H1 (cell line): ENCODE measurements at regions not wholly inside any gene's neighbourhood (a gene's known extent, or its start where the extent isn't known, plus 50 kb on each side); places are given as distances from the start of the nearest gene placed in this dataset.

Experiments used
- CTCF ChIA-PET: fragments of 300-600 bp; sonication (Branson Sonifier 250); formaldehyde crosslinking; loops from one replicate; lab custom pipeline; 2021; ENCODE audit not compliant: partially characterized antibody; lab: Charles Lee
- POLR2A ChIA-PET: fragments of 300-600 bp; sonication (Branson Sonifier 250); formaldehyde crosslinking; loops from one replicate; lab custom pipeline; 2021; ENCODE audit warnings: inconsistent platforms; ENCODE audit not compliant: partially characterized antibody; lab: Charles Lee
- DNase-seq, 2 experiments: peaks; one replicate each; pipeline versions ENCODE4 v3.0.0 to v3.0.0-alpha.2; 2010 to 2022; ENCODE audit warnings: low spot score in 2 of 2, low read depth in 1 of 2, mixed read lengths in 1 of 2
- FAIRE-seq: peaks from 2 replicates; lab custom pipeline; 2011; peaks lifted over from hg19 to GRCh38; lab: Jason Lieb, UNC
- H2AFZ ChIP-seq: 2 replicates; pipeline ENCODE4 v1.8.1; 2012; ENCODE audit warnings: low read length, inconsistent platforms
- H2AK5ac ChIP-seq: 2 replicates; pipeline ENCODE4 v1.6.1; 2013; ENCODE audit warnings: low read depth, low read length
- H2BK120ac ChIP-seq: replicated peaks from 2 replicates; pipeline ENCODE3; 2013; ENCODE audit warnings: low read depth, low read length, inconsistent platforms
- H2BK12ac ChIP-seq: 2 replicates; pipeline ENCODE4 v1.6.1; 2013; ENCODE audit warnings: low read depth, low read length
- H2BK15ac ChIP-seq: 2 replicates; pipeline ENCODE4 v1.6.1; 2013; ENCODE audit warnings: low read length
- H2BK20ac ChIP-seq: 2 replicates; pipeline ENCODE4 v1.6.1; 2013; ENCODE audit warnings: low read length
- H2BK5ac ChIP-seq: 2 replicates; pipeline ENCODE4 v1.6.1; 2013; ENCODE audit warnings: low read depth, low read length
- H3K14ac ChIP-seq: 2 replicates; pipeline ENCODE4 v1.6.1; 2013; ENCODE audit warnings: inconsistent platforms; ENCODE audit not compliant: insufficient read length
- H3K18ac ChIP-seq: 2 replicates; pipeline ENCODE4 v1.6.1; 2013; ENCODE audit warnings: low read length; ENCODE audit errors: extremely low read depth
- H3K23ac ChIP-seq: 2 replicates; pipeline ENCODE4 v1.6.1; 2013; ENCODE audit warnings: inconsistent platforms; ENCODE audit not compliant: insufficient read length
- H3K23me2 ChIP-seq: 2 replicates; pipeline ENCODE4 v1.6.1; 2013; ENCODE audit warnings: low read depth, low read length
- H3K27ac ChIP-seq: 2 replicates; pipeline ENCODE4 v1.6.1; 2011; ENCODE audit warnings: low read depth, low read length, inconsistent platforms
- H3K27me3 ChIP-seq, 4 experiments: replicated peaks in 1 of 4; 1 replicate in 1 of 4; 2 replicates in 3 of 4; pipeline versions ENCODE4 v1.6.1 to v1.8.1; 2011 to 2013; ENCODE audit warnings: low read length in 3 of 4, mild to moderate bottlenecking in 3 of 4, inconsistent platforms in 2 of 4, mixed read lengths in 2 of 4, moderate library complexity in 1 of 4; ENCODE audit not compliant: control insufficient read depth in 3 of 4, insufficient read depth in 3 of 4; ENCODE audit errors: extremely low read depth in 1 of 4
- H3K36me3 ChIP-seq, 4 experiments: 2 replicates each; pipeline versions ENCODE4 v1.6.1 to v1.8.1; 2011 to 2013; ENCODE audit warnings: mild to moderate bottlenecking in 4 of 4, low read length in 3 of 4, moderate library complexity in 2 of 4, control low read depth in 1 of 4, inconsistent platforms in 1 of 4; ENCODE audit not compliant: insufficient read depth in 4 of 4, control insufficient read depth in 2 of 4
- H3K4ac ChIP-seq: replicated peaks from 2 replicates; pipeline ENCODE3; 2013; ENCODE audit warnings: low read length, low read depth, mixed read lengths, inconsistent platforms; ENCODE audit not compliant: insufficient read length
- H3K4me1 ChIP-seq, 4 experiments: replicated peaks in 1 of 4; 1 replicate in 1 of 4; 2 replicates in 3 of 4; pipeline versions ENCODE4 v1.6.1 to v1.8.1; 2011 to 2013; ENCODE audit warnings: low read length in 3 of 4, inconsistent platforms in 2 of 4, mixed read lengths in 1 of 4; ENCODE audit not compliant: insufficient read depth in 4 of 4, control insufficient read depth in 3 of 4
- H3K4me2 ChIP-seq, 2 experiments: 2 replicates each; pipeline versions ENCODE4 v1.6.1 to v1.8.1; 2011 to 2013; ENCODE audit warnings: low read depth in 2 of 2, low read length in 2 of 2, control low read depth in 1 of 2, inconsistent platforms in 1 of 2, mild to moderate bottlenecking in 1 of 2; ENCODE audit not compliant: insufficient read depth in 1 of 2
- H3K4me3 ChIP-seq, 4 experiments: fragments of 200-600, 300-600 bp in 1 of 4; sonication (generic), shearing (Covaris generic), sonication (Bioruptor Twin) in 1 of 4; 2 replicates each; pipeline versions ENCODE4 v1.5.1 to v1.8.1; 2011 to 2016; ENCODE audit warnings: low read length in 4 of 4, low read depth in 3 of 4, control low read depth in 2 of 4, inconsistent platforms in 2 of 4, mild to moderate bottlenecking in 2 of 4, mixed read lengths in 1 of 4, moderate library complexity in 1 of 4; ENCODE audit not compliant: insufficient read depth in 2 of 4; ENCODE audit errors: extremely low read depth in 1 of 4
- H3K56ac ChIP-seq: replicated peaks from 2 replicates; pipeline ENCODE3; 2013; ENCODE audit warnings: low read depth, mild to moderate bottlenecking, mixed read lengths, low read length, inconsistent platforms; ENCODE audit not compliant: insufficient read length
- H3K79me1 ChIP-seq: 2 replicates; pipeline ENCODE4 v1.6.1; 2013; ENCODE audit warnings: low read depth, low read length, control low read depth
- H3K79me2 ChIP-seq, 2 experiments: 2 replicates each; pipeline versions ENCODE4 v1.6.1 to v1.8.1; 2012 to 2013; ENCODE audit warnings: low read length in 2 of 2, mild to moderate bottlenecking in 2 of 2, inconsistent platforms in 1 of 2; ENCODE audit not compliant: insufficient read depth in 2 of 2, control insufficient read depth in 1 of 2
- H3K9ac ChIP-seq, 4 experiments: replicated peaks in 1 of 4; 1 replicate in 1 of 4; 2 replicates in 3 of 4; pipeline versions ENCODE4 v1.6.1 to v1.8.1; 2011 to 2013; ENCODE audit warnings: low read depth in 3 of 4, low read length in 3 of 4, control low read depth in 2 of 4, mild to moderate bottlenecking in 2 of 4, moderate library complexity in 2 of 4, inconsistent platforms in 1 of 4; ENCODE audit errors: extremely low read depth in 1 of 4
- H3K9me3 ChIP-seq, 2 experiments: 2 replicates each; pipeline versions ENCODE4 v1.6.1 to v1.8.1; 2012 to 2013; ENCODE audit warnings: mild to moderate bottlenecking in 2 of 2, moderate library complexity in 2 of 2, control low read depth in 1 of 2, inconsistent platforms in 1 of 2, low read depth in 1 of 2, low read length in 1 of 2, mixed read lengths in 1 of 2; ENCODE audit not compliant: insufficient read depth in 2 of 2
- H4K20me1 ChIP-seq, 2 experiments: replicated peaks in 1 of 2; 2 replicates each; pipeline versions ENCODE3 to v1.8.1; 2011 to 2013; ENCODE audit warnings: inconsistent platforms in 2 of 2, low read length in 2 of 2, mild to moderate bottlenecking in 1 of 2; ENCODE audit not compliant: insufficient read depth in 2 of 2, control insufficient read depth in 1 of 2
- H4K5ac ChIP-seq: 2 replicates; pipeline ENCODE4 v1.6.1; 2013; ENCODE audit warnings: low read length, low read depth, mixed read lengths, inconsistent platforms; ENCODE audit not compliant: insufficient read length
- H4K8ac ChIP-seq: 2 replicates; pipeline ENCODE4 v1.8.0; 2013; ENCODE audit warnings: mild to moderate bottlenecking, moderate library complexity, low read length, inconsistent platforms; ENCODE audit not compliant: insufficient read depth; ENCODE audit errors: extremely low read depth
- H4K91ac ChIP-seq: replicated peaks from 2 replicates; pipeline ENCODE3; 2013; ENCODE audit warnings: low read length, mixed read lengths, inconsistent platforms; ENCODE audit not compliant: insufficient read length
- BRCA1 ChIP-seq: IDR thresholded peaks from 2 replicates; pipeline ENCODE4 v1.6.1; 2012; ENCODE audit warnings: low read depth, low read length, improper control_type of control experiment
- CBX5 ChIP-seq: fragments of 300-800, 300-1000 bp; sonication (generic); IDR thresholded peaks from 2 replicates; pipeline ENCODE4 v1.7.1; 2016; ENCODE audit warnings: antibody characterized with exemption, low read length, low read depth
- CTCF ChIP-seq, 3 experiments: IDR thresholded peaks; 1 replicate in 2 of 3; 2 replicates in 1 of 3; pipeline versions ENCODE4 v1.5.1 to v1.6.1; 2011; ENCODE audit warnings: low read length in 3 of 3, mild to moderate bottlenecking in 3 of 3, inconsistent platforms in 2 of 3, low read depth in 1 of 3, moderate library complexity in 1 of 3; ENCODE audit not compliant: insufficient read depth in 1 of 3; ENCODE audit errors: control extremely low read depth in 1 of 3
- EGR1 ChIP-seq: IDR thresholded peaks from 2 replicates; pipeline ENCODE4 v1.6.1; 2011; ENCODE audit warnings: low read depth, low read length, borderline replicate concordance
- EP300 ChIP-seq, 2 experiments: IDR thresholded peaks; 1 replicate in 1 of 2; 2 replicates in 1 of 2; pipeline ENCODE4 v1.6.1; 2011 to 2012; ENCODE audit warnings: low read depth in 2 of 2, low read length in 2 of 2, mild to moderate bottlenecking in 2 of 2, borderline replicate concordance in 1 of 2, inconsistent platforms in 1 of 2, moderate library complexity in 1 of 2
- GABPA ChIP-seq: IDR thresholded peaks from 2 replicates; pipeline ENCODE4 v1.6.1; 2011; ENCODE audit warnings: mild to moderate bottlenecking, low read length, moderate library complexity, borderline replicate concordance; ENCODE audit not compliant: insufficient read depth
- KDM1A ChIP-seq: fragments of 200-600, 300-600 bp; sonication (generic); IDR thresholded peaks from 2 replicates; pipeline ENCODE4 v1.7.1; 2016; ENCODE audit warnings: mild to moderate bottlenecking, low read length, borderline replicate concordance
- RBBP5 ChIP-seq: IDR thresholded peaks from 2 replicates; pipeline ENCODE4 v1.7.1; 2012; ENCODE audit warnings: low read depth, mild to moderate bottlenecking, inconsistent platforms, low read length, moderate library complexity, borderline replicate concordance
- SIN3A ChIP-seq, 2 experiments: IDR thresholded peaks in 1 of 2; conservative IDR thresholded peaks in 1 of 2; 2 replicates each; pipeline ENCODE4 v1.6.1; 2011 to 2012; ENCODE audit warnings: low read length in 2 of 2, improper control_type of control experiment in 1 of 2, low read depth in 1 of 2, mild to moderate bottlenecking in 1 of 2
- SRF ChIP-seq: IDR thresholded peaks from 2 replicates; pipeline ENCODE4 v1.6.1; 2011; ENCODE audit warnings: mild to moderate bottlenecking, low read depth, low read length, moderate library complexity
- TAF7 ChIP-seq: optimal IDR thresholded peaks from 2 replicates; pipeline ENCODE3; 2011; ENCODE audit warnings: low read depth, mild to moderate bottlenecking, inconsistent platforms, low read length, moderate library complexity, borderline replicate concordance
- WGBS, 2 experiments: shearing (Covaris generic) in 1 of 2; methylation state at CpG; one replicate each; pipeline versions ENCODE4 v1.1.6 to v1.1.7; 2013 to 2015; ENCODE audit warnings: low lambda C conversion rate in 2 of 2, mixed read lengths in 2 of 2, inconsistent platforms in 1 of 2, low coverage in 1 of 2, missing lambda C conversion rate in 1 of 2; ENCODE audit not compliant: insufficient replicate concordance in 2 of 2, insufficient coverage in 1 of 2, insufficient read length in 1 of 2; ENCODE audit errors: extremely low coverage in 1 of 2, missing lambda C conversion rate in 1 of 2; 5-methylcytosine and 5-hydroxymethylcytosine counted together

DNA sequence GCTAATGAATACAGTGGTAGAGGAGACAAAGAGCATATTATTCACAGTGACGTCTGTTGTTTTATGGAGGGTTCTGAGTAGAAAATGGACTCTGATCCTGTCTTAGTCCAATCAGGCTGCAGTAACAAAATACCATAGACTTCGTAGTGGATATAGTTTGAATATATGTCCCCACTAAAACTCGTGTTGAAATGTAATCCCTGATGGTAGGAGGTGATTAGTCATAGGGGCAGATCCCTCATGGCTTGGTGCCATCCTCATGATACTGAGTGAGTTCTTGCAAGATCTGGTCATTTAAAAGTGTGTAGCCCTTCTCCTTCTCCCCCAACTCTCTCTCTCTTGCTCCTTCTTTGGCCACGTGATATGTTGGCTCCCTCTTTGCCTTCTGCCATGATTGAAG lies 82.5 kb downstream of the CD83 start:
- POLR2A ChIA-PET: no interaction called here
- no peak overlapping the region for H3K18ac ChIP-seq
- H4K20me1 ChIP-seq: no peaks in the 10 kb centered on the region
- H3K79me2 ChIP-seq: no peaks in the 10 kb centered on the region
- no peak overlapping the region for H3K23ac ChIP-seq
- no peaks in the 10 kb centered on the region for H3K23me2 ChIP-seq
- 89% methylated on average over 4 of the region's 4 CpGs; no CpG with 5 or more reads in 1 of the 2 experiments for WGBS, 2 experiments
- H3K27me3 ChIP-seq: no peaks in the 10 kb centered on the region
- CTCF ChIA-PET: interaction anchor here (0.6 kb wide), 1 partner anchor 478 kb away, joined by 4 read pairs; no protein-coding TSS in a partner anchor
- H2BK12ac ChIP-seq: no peak overlapping the region
- H3K14ac ChIP-seq: no peak overlapping the region
- no peak overlapping the region for H4K91ac ChIP-seq
- H4K8ac ChIP-seq: no peak overlapping the region
- H2BK15ac ChIP-seq: no peak overlapping the region
- H3K36me3 ChIP-seq: no peaks in the 10 kb centered on the region
- H3K9ac ChIP-seq: no peak overlapping the region
- no peaks in the 10 kb centered on the region for H3K79me1 ChIP-seq
- H2BK5ac ChIP-seq: no peak overlapping the region
- H4K5ac ChIP-seq: no peak overlapping the region
- H2BK20ac ChIP-seq: no peak overlapping the region
- H3K4ac ChIP-seq: no peak overlapping the region
- H3K4me2 ChIP-seq: no peak overlapping the region
- no peak overlapping the region for H2AFZ ChIP-seq
- FAIRE-seq (no peak), DNase-seq (no peak)
- H3K4me1 ChIP-seq: peaks cover 0 to under 1% (median 0%) of the 10 kb centered on the region in 4 experiments; a peak in 2 of 7 replicates
- no peak overlapping the region for H3K56ac ChIP-seq
- no peak overlapping the region for H3K27ac ChIP-seq
- H3K4me3 ChIP-seq: no peak overlapping the region
- no peak overlapping the region for H2AK5ac ChIP-seq
- no peak overlapping the region for H2BK120ac ChIP-seq
- H3K9me3 ChIP-seq: no peaks in the 10 kb centered on the region; a peak in 1 of 4 replicates
- TF ChIP-seq BRCA1 (no peak), TAF7 (no peak), CBX5 (no peak), EP300 (IDR thresholded peaks at IDR 0.05; ENCODE audit: borderline replicate concordance in 1 of 2, low read depth in 2 of 2, low read length in 2 of 2) (no peak), EGR1 (no peak), GABPA (no peak), RBBP5 (no peak), SIN3A (conservative IDR thresholded peaks at IDR 0.05 in 1 of 2, IDR thresholded peaks at IDR 0.05 in 1 of 2; ENCODE audit: low read depth in 1 of 2, low read length in 2 of 2) (no peak), CTCF (IDR thresholded peaks at IDR 0.05; ENCODE audit: control extremely low read depth in 1 of 3, insufficient read depth in 1 of 3, low read depth in 1 of 3, low read length in 3 of 3) (no peak), SRF (no peak), KDM1A (no peak)
